CD14-positive monocyte (primary cell): ENCODE measurements at regions not wholly inside any gene's neighbourhood (a gene's known extent, or its start where the extent isn't known, plus 50 kb on each side); places are given as distances from the start of the nearest gene placed in this dataset.

Experiments used
- DNase-seq, 3 donors: peaks; one replicate each; pipeline ENCODE4 v3.0.0-alpha.2; 2011 to 2022
- H2AFZ ChIP-seq: 2 replicates; pipeline ENCODE4 v1.6.0; 2012; ENCODE audit warnings: mild to moderate bottlenecking, low read depth, low read length, inconsistent platforms; ENCODE audit not compliant: insufficient read depth, poor library complexity, severe bottlenecking
- H3K27ac ChIP-seq, 2 donors: 1 replicate in 1 of 2; 2 replicates in 1 of 2; pipeline ENCODE4 v1.5.1; 2012 to 2013; ENCODE audit warnings: low read length in 2 of 2, control low read depth in 1 of 2, inconsistent platforms in 1 of 2, low read depth in 1 of 2, mild to moderate bottlenecking in 1 of 2
- H3K27me3 ChIP-seq, 2 donors: one replicate each; pipeline versions ENCODE4 v1.6.0 to v1.6.1; 2011 to 2013; ENCODE audit warnings: low read length in 2 of 2; ENCODE audit not compliant: control insufficient read depth in 2 of 2, insufficient read depth in 2 of 2
- H3K36me3 ChIP-seq, 2 donors: replicated peaks in 1 of 2; 1 replicate in 1 of 2; 2 replicates in 1 of 2; pipeline versions ENCODE4 v1.5.1 to v1.6.1; 2012 to 2013; ENCODE audit warnings: low read length in 2 of 2, control low read depth in 1 of 2, inconsistent platforms in 1 of 2, mild to moderate bottlenecking in 1 of 2; ENCODE audit not compliant: insufficient read depth in 2 of 2, control insufficient read depth in 1 of 2
- H3K4me1 ChIP-seq, 2 donors: 1 replicate in 1 of 2; 2 replicates in 1 of 2; pipeline versions ENCODE4 v1.5.1 to v1.6.1; 2012 to 2013; ENCODE audit warnings: low read length in 2 of 2, control low read depth in 1 of 2, inconsistent platforms in 1 of 2, mild to moderate bottlenecking in 1 of 2, moderate library complexity in 1 of 2; ENCODE audit not compliant: insufficient read depth in 2 of 2, control insufficient read depth in 1 of 2
- H3K4me2 ChIP-seq: replicated peaks from 2 replicates; pipeline ENCODE3; 2012; ENCODE audit warnings: low read length, moderate library complexity, mild to moderate bottlenecking; ENCODE audit not compliant: poor library complexity, severe bottlenecking; ENCODE audit errors: extremely low read depth
- H3K4me3 ChIP-seq, 3 experiments: fragments of 200-600 bp in 1 of 3; sonication (generic) in 1 of 3; replicated peaks in 1 of 3; 1 replicate in 2 of 3; 2 replicates in 1 of 3; pipeline ENCODE4 v1.5.1; 2011 to 2013; ENCODE audit warnings: low read length in 3 of 3, mild to moderate bottlenecking in 3 of 3, control low read depth in 2 of 3, low read depth in 2 of 3, inconsistent platforms in 1 of 3, moderate library complexity in 1 of 3
- H3K79me2 ChIP-seq: 2 replicates; pipeline ENCODE4 v1.6.0; 2012; ENCODE audit warnings: mild to moderate bottlenecking, control low read depth, inconsistent platforms, low read length, moderate library complexity; ENCODE audit not compliant: insufficient read depth
- H3K9ac ChIP-seq: 2 replicates; pipeline ENCODE4 v1.6.0; 2017; ENCODE audit warnings: low read length, mild to moderate bottlenecking; ENCODE audit not compliant: insufficient read depth, poor library complexity, severe bottlenecking
- H3K9me3 ChIP-seq, 2 donors: replicated peaks in 1 of 2; 1 replicate in 1 of 2; 2 replicates in 1 of 2; pipeline versions ENCODE4 v1.5.1 to v1.6.1; 2012 to 2013; ENCODE audit warnings: low read length in 2 of 2, control low read depth in 1 of 2; ENCODE audit not compliant: control insufficient read depth in 1 of 2, insufficient read depth in 1 of 2
- H4K20me1 ChIP-seq: 2 replicates; pipeline ENCODE4 v1.6.0; 2012; ENCODE audit warnings: mild to moderate bottlenecking, low read length, control low read depth, moderate library complexity; ENCODE audit not compliant: insufficient read depth
- H3K27ac Mint-ChIP-seq, 7 donors: one replicate each; pipeline ENCODE4 v1.8.0; 2020; ENCODE audit warnings: mild to moderate bottlenecking in 7 of 7, mixed read lengths in 7 of 7, moderate library complexity in 6 of 7, inconsistent platforms in 2 of 7
- H3K27me3 Mint-ChIP-seq, 3 donors: one replicate each; pipeline ENCODE4 v1.8.0; 2021 to 2022; ENCODE audit warnings: low read depth in 3 of 3, mild to moderate bottlenecking in 3 of 3, mixed read lengths in 3 of 3, moderate library complexity in 3 of 3, inconsistent platforms in 1 of 3
- H3K36me3 Mint-ChIP-seq, 2 donors: one replicate each; pipeline ENCODE4 v1.8.0; 2020; ENCODE audit warnings: mixed read lengths in 2 of 2, inconsistent platforms in 1 of 2, mild to moderate bottlenecking in 1 of 2
- H3K4me1 Mint-ChIP-seq: one replicate; pipeline ENCODE4 v1.8.0; 2020; ENCODE audit warnings: mild to moderate bottlenecking, mixed read lengths
- H3K4me3 Mint-ChIP-seq, 2 donors: one replicate each; pipeline ENCODE4 v1.8.0; 2020; ENCODE audit warnings: mild to moderate bottlenecking in 2 of 2, mixed read lengths in 2 of 2, moderate library complexity in 1 of 2
- H3K9me3 Mint-ChIP-seq, 7 donors: one replicate each; pipeline ENCODE4 v1.8.0; 2020 to 2022; ENCODE audit warnings: mixed read lengths in 7 of 7, mild to moderate bottlenecking in 6 of 7, moderate library complexity in 6 of 7, inconsistent platforms in 2 of 7
- CTCF ChIP-seq: fragments of 200-600 bp; IDR thresholded peaks from one replicate; pipeline ENCODE4 v1.8.0; 2022; ENCODE audit warnings: antibody characterized with exemption, mild to moderate bottlenecking
- WGBS: methylation state at CpG from one replicate; pipeline ENCODE4 v1.1.5; 2013; ENCODE audit warnings: missing lambda C conversion rate; ENCODE audit not compliant: insufficient coverage; 5-methylcytosine and 5-hydroxymethylcytosine counted together
- intact Hi-C, 2 donors: fragments of 100-400 bp; cut with micrococcal nuclease; formaldehyde crosslinking; loops; one replicate each; pipeline versions ENCODE4 v1.15.0 to v1.15.1; 2023

GRCh38 chr1:61602663-61603062 is 122.3 kb downstream of the TM2D1 start:
- Histone ChIP-seq H3K27ac (no peak overlapping the region), H3K4me2 (no peak overlapping the region), H2AFZ (no peak overlapping the region), H3K9me3 (peaks cover 0 to 4% of the 10 kb centered on the region in 2 donors), H3K79me2 (no peaks in the 10 kb centered on the region), H3K36me3 (no peaks in the 10 kb centered on the region), H3K4me3 (no peak overlapping the region), H3K9ac (no peak overlapping the region), H3K27me3 (no peaks in the 10 kb centered on the region), H4K20me1 (no peaks in the 10 kb centered on the region), H3K4me1 (peaks cover 35 to 48% of the 10 kb centered on the region in 2 donors)
- Mint-ChIP-seq H3K27me3 (no peaks in the 10 kb centered on the region), H3K4me1 (peaks cover 48% of the 10 kb centered on the region), H3K9me3 (peaks cover 2 to 5% (median 4%) of the 10 kb centered on the region in 7 donors), H3K4me3 (no peak overlapping the region), H3K27ac (no peak overlapping the region), H3K36me3 (no peaks in the 10 kb centered on the region)
- TF ChIP-seq CTCF: no peak
- intact Hi-C loops: no loop called here
- no peak for DNase-seq
- WGBS: no CpG with 5 or more reads among the region's 3 CpGs

GRCh38 chr1:61597601-61598000 is 127.3 kb downstream of the TM2D1 start:
- H3K27me3 Mint-ChIP-seq: no peaks in the 10 kb centered on the region
- H3K27me3 ChIP-seq: no peaks in the 10 kb centered on the region
- H3K4me1 Mint-ChIP-seq: peaks cover 21% of the 10 kb centered on the region
- H4K20me1 ChIP-seq: no peaks in the 10 kb centered on the region
- no peak overlapping the region for H3K9ac ChIP-seq
- no peaks in the 10 kb centered on the region for H3K36me3 ChIP-seq
- H3K9me3 Mint-ChIP-seq: peaks cover 2 to 8% (median 6%) of the 10 kb centered on the region in 7 donors
- no CpG with 5 or more reads among the region's 2 CpGs for WGBS
- no peak for TF ChIP-seq CTCF
- no peak overlapping the region for H2AFZ ChIP-seq
- peaks cover 0 to 8% of the 10 kb centered on the region in 2 donors for H3K9me3 ChIP-seq
- H3K27ac ChIP-seq: no peak overlapping the region
- H3K4me2 ChIP-seq: no peak overlapping the region
- no peak overlapping the region for H3K4me3 ChIP-seq
- H3K27ac Mint-ChIP-seq: peak overlapping the region in 1 of 7 donors; percentile 35
- DNase-seq: no peak
- H3K4me3 Mint-ChIP-seq: no peak overlapping the region
- peaks cover 0 to 7% of the 10 kb centered on the region in 2 donors for H3K4me1 ChIP-seq
- H3K36me3 Mint-ChIP-seq: no peaks in the 10 kb centered on the region
- intact Hi-C loops: no loop called here
- H3K79me2 ChIP-seq: no peaks in the 10 kb centered on the region
